A549 (cell line): ENCODE measurements at regions not wholly inside any gene's neighbourhood (a gene's known extent, or its start where the extent isn't known, plus 50 kb on each side); places are given as distances from the start of the nearest gene placed in this dataset.

Experiments used
- CTCF ChIP-seq: fragments of >200 bp; sonication (Bioruptor Twin); formaldehyde crosslinking; IDR thresholded peaks from 3 replicates; pipeline ENCODE4 v1.5.1; 2016
- ESRRA ChIP-seq: fragments of 150-350 bp; IDR thresholded peaks from 2 replicates; pipeline ENCODE4 v1.6.1; 2014; ENCODE audit warnings: mild to moderate bottlenecking, low read length, borderline replicate concordance
- REST ChIP-seq: fragments of 200-600 bp; sonication (generic); IDR thresholded peaks from 2 replicates; pipeline ENCODE4 v1.6.1; 2016; ENCODE audit warnings: antibody characterized with exemption, mild to moderate bottlenecking, moderate library complexity
- SREBF2 ChIP-seq: fragments of 450-650 bp; IDR thresholded peaks from 2 replicates; pipeline ENCODE4 v1.6.1; 2014; ENCODE audit warnings: mild to moderate bottlenecking, moderate library complexity

- TF ChIP-seq REST = no peak
- no peak for TF ChIP-seq CTCF
- TF ChIP-seq ESRRA = no peak
- no peak for TF ChIP-seq SREBF2
These were observed 157.2 kb upstream of the ATP10B start for GRCh38 chr5:161009194-161009593.
